ENCODE measurements at regions not wholly inside any gene's neighbourhood (a gene's known extent, or its start where the extent isn't known, plus 50 kb on each side); places are given as distances from the start of the nearest gene placed in this dataset.

GRCh38 chr9:102205251-102205650 lies 466.8 kb upstream of the GRIN3A start:
- TF ChIP-seq EP300 (IDR thresholded peaks at IDR 0.05) (no peak), CTCF (IDR thresholded peaks at IDR 0.05) (no peak)
